T47D (cell line): ENCODE measurements at regions not wholly inside any gene's neighbourhood (a gene's known extent, or its start where the extent isn't known, plus 50 kb on each side); places are given as distances from the start of the nearest gene placed in this dataset.

Source experiments
- DNase-seq, 2 experiments: peaks; one replicate each; pipeline versions ENCODE4 v3.0.0 to v3.0.0-alpha.2; 2011 to 2012; ENCODE audit warnings: low read depth in 1 of 2, low spot score in 1 of 2
- JUND ChIP-seq: IDR thresholded peaks from 2 replicates; pipeline ENCODE4 v1.6.1; 2012; ENCODE audit warnings: low read depth
- in situ Hi-C: cut with HindIII; loops from 2 replicates; pipeline ENCODE4 v1.10.0; 2016; ENCODE audit warnings: low sequenced_read_pairs, low pct_unique_long_range_greater_than_20kb

DNA sequence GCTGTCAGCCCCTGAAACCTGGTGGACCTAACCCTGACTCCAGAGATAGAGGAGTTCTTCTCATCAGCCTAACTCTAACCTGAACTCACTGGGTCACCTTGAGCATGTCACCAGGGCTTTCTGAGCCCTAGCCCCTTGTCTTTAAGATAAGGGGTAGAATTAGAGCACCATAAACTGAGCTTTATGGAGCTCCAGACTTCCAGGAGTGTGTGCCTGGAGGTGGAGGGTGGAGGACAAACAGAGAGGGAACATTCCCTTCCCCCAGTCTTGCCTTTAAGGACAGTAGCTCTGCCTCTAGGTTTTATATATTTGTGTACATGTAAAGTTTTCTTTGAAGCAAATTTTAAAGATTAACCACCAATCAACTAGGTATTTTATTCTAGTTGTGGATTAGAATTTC lies 83.9 kb upstream of the PACRGL start:
- DNase-seq, result no peak
- TF ChIP-seq JUND, result no peak
- in situ Hi-C loops, result no loop called here

DNA sequence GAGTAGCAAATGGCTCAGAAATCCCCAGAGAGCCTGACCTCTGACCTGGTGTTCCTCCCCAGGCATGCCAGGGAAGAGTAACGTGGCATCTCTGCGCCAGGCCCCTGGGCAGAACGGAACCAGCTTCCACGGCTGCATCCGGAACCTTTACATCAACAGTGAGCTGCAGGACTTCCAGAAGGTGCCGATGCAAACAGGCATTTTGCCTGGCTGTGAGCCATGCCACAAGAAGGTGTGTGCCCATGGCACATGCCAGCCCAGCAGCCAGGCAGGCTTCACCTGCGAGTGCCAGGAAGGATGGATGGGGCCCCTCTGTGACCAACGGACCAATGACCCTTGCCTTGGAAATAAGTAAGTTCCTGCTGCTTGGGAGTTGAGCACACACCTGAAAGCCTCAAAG lies 83.4 kb upstream of the PACRGL start:
- no peak for DNase-seq
- no peak for TF ChIP-seq JUND
- in situ Hi-C loops, result no loop called here

DNA sequence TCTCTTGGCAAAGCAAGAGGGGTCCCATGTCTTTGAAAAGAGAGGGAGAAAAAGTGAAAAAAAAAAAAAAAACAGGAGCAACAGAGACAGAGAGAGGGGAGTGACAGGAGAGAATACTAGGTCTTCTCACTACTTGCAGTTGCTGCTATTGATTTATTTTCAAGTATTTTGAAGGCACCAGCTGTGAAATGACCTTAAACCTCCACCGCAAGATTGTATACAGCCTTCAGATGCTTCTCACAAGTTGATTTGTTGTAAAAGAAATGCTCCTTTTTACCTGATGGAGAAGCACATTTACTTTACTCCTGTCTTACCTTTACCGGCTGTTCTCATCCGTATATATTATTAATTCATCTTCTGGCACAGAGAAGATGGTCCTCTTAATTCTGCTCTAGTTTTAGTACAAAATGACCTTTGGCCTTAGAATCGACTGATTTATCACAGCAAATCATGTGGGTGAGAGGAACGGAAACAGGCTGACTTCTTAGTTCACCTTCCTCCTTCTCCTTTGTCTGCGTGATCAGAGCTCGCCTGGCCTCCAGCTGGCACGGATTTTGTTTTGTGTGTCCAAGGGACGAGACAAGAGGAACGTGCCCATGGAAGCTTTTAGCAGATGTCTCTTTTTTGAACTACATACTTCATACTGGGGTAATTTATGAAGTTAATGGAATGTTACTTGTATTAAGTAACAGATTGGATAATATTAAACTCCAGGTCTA lies 82.4 kb upstream of the PACRGL start:
- in situ Hi-C loops, result no loop called here
- DNase-seq, result no peak
- TF ChIP-seq JUND, result no peak

DNA sequence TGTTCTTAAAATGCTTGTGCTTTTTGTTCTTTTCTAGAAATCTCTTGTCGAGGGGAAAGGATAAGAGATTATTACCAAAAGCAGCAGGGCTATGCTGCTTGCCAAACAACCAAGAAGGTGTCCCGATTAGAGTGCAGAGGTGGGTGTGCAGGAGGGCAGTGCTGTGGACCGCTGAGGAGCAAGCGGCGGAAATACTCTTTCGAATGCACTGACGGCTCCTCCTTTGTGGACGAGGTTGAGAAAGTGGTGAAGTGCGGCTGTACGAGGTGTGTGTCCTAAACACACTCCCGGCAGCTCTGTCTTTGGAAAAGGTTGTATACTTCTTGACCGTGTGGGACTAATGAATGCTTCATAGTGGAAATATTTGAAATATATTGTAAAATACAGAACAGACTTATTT lies 81.5 kb upstream of the PACRGL start:
- DNase-seq, result no peak
- in situ Hi-C loops, result no loop called here
- no peak for TF ChIP-seq JUND

DNA sequence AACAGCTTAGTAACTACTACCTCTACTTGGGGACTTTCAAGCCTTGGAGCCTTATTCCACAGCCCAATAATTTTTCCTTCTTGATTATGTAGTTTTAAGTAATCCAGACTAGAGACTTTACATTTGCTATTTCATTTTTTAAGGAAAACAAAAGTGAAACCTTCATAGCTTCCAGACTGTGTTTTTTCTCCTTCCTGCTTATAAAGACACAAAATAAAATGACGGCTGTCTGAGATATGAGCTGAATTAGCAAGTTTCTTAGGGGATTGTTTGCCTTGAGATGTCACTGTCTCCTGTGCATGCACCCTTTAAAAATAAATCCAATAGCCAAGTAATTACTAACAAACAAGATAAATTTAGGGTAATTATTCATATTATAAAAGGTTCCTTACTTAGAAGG lies 78.8 kb upstream of the PACRGL start:
- in situ Hi-C loops, result no loop called here
- no peak for DNase-seq
- TF ChIP-seq JUND, result no peak

DNA sequence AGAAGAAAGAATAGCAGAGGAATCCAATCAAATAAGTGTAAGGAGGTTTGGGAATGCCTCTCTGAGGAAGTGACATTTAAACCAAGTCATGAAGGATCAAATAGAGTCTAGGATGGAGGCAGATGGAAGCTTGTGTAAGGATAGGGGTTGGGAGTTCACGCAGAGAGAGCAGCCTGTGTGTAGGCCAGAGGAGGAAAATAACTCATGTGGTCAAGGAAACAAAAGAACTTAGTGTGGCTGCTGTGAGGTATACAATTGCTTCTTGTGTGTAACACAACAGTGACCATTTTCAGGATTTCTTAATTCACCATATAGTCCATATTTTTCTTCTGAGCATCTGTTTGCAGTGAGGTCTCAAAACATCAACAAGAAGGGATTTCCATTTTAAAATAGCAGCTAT lies 77.6 kb upstream of the PACRGL start:
- in situ Hi-C loops, result no loop called here
- no peak for DNase-seq
- no peak for TF ChIP-seq JUND

DNA sequence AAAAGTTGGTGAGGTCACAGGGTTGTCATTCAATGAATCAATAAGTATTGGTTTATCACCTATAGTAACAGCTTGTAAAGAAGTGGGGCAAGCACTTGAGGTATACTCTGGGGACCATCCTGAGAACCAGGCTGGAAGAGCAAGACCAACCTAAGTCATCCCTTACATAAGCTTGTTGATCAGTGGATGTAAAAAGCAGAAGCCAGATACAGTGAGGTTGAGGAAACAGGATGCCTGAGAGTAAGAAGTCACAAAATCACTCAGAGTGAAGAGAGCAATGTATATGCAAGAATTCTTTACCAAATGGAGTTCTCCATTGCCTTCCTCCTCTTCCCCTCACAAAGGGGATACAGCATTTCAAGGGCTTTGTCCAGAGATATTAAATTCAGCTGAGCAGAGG lies 76.3 kb upstream of the PACRGL start:
- no peak for TF ChIP-seq JUND
- in situ Hi-C loops, result no loop called here
- no peak for DNase-seq

DNA sequence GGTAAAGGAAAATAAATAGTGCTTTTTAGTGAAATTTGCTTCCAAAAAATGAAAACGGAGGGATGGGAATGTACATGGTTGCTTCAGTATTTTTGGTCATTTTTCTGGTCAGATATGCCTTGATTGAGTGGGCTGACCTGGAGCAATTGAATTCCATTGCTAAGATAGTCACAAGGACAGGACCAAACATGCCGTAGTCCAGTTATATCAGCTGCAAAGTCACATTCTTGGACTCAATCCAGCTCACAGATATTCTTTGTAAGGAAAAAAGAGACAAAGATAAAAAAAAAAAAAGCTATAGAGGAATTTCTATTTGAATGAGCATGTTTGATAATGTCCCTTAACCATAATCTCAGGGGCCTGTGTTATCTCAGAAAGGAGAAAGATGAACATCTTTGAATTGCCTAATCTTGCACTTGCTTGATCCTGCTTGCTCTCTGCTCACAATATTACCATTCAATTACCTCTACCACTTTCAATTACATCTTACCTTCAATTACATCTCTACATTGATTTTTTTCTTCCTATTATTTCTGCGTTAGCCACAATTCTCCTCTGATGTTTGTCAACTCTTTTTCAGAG lies 75.4 kb upstream of the PACRGL start:
- DNase-seq, result no peak
- no peak for TF ChIP-seq JUND
- in situ Hi-C loops, result no loop called here

DNA sequence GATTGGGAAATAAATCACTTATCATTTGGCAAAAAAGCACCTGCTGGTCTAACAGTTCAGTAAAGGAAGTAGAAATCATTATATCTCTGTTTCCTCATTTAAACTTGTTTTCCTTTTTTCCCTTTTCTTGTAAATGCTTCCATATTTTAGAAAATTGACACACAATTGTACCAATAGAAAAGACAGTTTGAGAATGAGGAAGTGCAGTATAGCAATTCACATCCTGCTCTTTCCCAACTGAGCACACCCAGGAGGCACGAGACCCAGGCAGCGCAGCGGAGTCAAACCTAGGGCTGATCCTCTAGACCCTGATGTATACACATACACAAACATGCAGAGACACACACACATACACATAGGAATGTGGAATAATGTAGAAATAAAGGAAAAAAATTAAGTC lies 74.8 kb upstream of the PACRGL start:
- no peak for DNase-seq
- in situ Hi-C loops, result no loop called here
- no peak for TF ChIP-seq JUND

DNA sequence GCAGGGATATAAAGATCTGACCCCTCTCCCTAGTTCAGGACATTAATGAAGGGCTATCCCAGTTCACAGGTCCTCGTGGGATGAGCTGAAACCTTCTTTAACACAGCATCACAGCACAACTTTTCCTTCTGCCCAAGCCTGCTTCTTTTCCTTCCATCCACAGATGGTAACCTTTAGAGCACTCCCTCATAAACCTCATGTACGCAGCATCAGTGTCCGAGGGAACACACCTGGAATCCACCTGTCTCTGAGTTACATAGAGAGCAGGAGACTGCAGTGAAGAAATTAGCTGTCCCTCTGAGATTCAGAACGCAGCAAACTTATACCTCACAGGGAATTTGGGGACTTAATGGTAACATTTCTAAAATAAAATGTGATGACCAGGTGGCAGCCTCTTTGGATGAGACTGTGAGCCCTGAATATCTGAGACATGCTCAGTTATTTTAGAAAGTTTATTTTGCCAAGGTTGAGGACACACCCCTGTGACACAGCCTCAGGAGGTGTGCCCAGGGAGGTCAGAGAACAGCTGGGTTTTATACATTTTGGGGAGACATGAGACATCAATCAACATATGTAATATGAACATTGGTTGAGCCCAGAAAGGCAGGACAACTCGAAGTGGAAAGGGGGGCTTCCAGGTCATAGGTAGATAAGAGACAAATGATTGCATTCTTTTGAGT lies 73.8 kb upstream of the PACRGL start:
- no peak for DNase-seq
- no peak for TF ChIP-seq JUND

DNA sequence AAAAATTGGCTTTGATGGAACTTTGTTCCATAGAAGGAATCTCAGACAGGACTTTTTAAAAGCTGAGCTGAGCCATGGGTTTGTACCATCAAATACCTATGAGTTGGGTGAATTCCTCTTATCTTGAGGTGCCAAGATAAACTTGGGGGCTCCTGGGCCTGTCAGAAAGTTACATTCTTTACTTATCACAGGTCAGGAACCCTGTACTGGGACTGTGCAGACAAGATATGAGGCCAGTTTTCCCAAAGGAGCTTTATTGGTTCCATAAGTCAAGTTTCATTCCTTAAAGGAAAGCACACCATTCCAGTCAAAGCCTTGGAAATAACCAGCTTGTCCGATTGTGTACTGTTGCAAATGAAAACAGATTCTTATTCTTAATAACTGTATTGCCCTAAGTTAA lies 72.4 kb upstream of the PACRGL start:
- in situ Hi-C loops, result no loop called here
- DNase-seq, result no peak
- TF ChIP-seq JUND, result no peak

More for the DNA sequence above, 73.8 kb upstream of the PACRGL start:
- in situ Hi-C loops, result no loop called here

DNA sequence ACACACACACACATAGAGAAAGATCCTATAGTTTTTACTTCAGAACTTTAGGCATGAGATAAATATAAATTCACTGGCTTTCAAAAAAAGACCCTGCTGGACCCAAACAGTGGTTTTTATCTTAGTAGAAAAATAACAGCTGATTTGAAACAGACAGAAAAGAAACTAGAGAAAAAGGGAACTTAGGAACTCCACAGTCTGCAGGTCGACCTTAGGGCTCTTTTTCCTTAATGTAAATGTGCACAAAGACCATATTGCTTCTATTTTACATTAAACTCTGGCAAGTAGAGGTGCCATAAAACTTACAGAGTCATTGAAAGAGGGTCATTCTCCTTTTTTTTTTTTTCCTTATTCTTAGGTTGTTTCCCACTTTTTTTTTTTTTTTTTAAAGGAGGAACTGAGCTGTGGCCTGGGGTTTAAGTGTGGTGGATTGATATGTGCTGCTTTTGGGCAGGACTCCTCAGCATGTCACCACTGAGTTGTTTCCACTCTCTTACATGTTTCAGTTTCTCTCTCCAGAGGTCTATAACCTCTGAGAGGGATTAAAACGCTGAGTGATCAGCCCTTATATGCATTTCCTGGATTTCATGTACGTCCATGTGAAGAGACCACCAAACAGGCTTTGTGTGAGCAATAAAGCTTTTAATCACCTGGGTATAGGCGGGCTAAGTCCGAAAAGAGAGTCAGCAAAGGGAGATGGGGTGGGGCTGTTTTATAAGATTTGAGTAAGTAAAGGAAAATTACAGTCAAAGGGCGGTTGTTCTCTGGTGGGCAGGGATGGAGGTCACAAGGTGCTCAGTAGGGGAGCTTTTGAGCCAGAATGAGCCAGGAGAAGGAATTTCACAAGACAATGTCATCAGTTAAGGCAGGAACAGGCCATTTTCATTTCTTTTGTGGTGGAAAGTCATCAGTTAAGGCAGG lies 70.8 kb upstream of the PACRGL start:
- no peak for DNase-seq

More for the DNA sequence above, 70.8 kb upstream of the PACRGL start:
- in situ Hi-C loops, result no loop called here
- no peak for TF ChIP-seq JUND
